ENCODE measurements at regions not wholly inside any gene's neighbourhood (a gene's known extent, or its start where the extent isn't known, plus 50 kb on each side); places are given as distances from the start of the nearest gene placed in this dataset.

- DNase-seq (ENCODE audit: low spot score), result no peak
- no peak overlapping the region for H2AFZ ChIP-seq
- H3K4me1 ChIP-seq (ENCODE audit: insufficient read depth), result no peaks in the 10 kb centered on the region
- H3K4me2 ChIP-seq, result no peak overlapping the region
- WGBS (ENCODE audit: low lambda C conversion rate, missing lambda C conversion rate), result 73% methylated on average over 5 of the region's 5 CpGs
- no peaks in the 10 kb centered on the region for H3K27me3 ChIP-seq
- no peak overlapping the region for H3K27ac ChIP-seq
- H3K9me2 ChIP-seq (replicated peaks; ENCODE audit: insufficient read depth), result no peaks in the 10 kb centered on the region
- H3K36me3 ChIP-seq (replicated peaks; ENCODE audit: insufficient read depth, low read depth), result no peaks in the 10 kb centered on the region
- TF ChIP-seq EZH2phosphoT487 (IDR thresholded peaks at IDR 0.05; ENCODE audit: low read depth, severe bottlenecking, unreplicated experiment) (no peak), EZH2 (IDR thresholded peaks at IDR 0.05; ENCODE audit: borderline replicate concordance) (no peak)
- TF ChIP-seq, protein P1, sequence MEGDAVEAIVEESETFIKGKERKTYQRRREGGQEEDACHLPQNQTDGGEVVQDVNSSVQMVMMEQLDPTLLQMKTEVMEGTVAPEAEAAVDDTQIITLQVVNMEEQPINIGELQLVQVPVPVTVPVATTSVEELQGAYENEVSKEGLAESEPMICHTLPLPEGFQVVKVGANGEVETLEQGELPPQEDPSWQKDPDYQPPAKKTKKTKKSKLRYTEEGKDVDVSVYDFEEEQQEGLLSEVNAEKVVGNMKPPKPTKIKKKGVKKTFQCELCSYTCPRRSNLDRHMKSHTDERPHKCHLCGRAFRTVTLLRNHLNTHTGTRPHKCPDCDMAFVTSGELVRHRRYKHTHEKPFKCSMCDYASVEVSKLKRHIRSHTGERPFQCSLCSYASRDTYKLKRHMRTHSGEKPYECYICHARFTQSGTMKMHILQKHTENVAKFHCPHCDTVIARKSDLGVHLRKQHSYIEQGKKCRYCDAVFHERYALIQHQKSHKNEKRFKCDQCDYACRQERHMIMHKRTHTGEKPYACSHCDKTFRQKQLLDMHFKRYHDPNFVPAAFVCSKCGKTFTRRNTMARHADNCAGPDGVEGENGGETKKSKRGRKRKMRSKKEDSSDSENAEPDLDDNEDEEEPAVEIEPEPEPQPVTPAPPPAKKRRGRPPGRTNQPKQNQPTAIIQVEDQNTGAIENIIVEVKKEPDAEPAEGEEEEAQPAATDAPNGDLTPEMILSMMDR (IDR thresholded peaks at IDR 0.05; ENCODE audit: poor library complexity), result no peak
- no peaks in the 10 kb centered on the region for H3K9me3 ChIP-seq (ENCODE audit: low read depth)
- no peaks in the 10 kb centered on the region for H3K79me2 ChIP-seq
- no peaks in the 10 kb centered on the region for H4K20me1 ChIP-seq (ENCODE audit: insufficient read depth, poor library complexity, severe bottlenecking)
- H3K4me3 ChIP-seq, result no peak overlapping the region
These were observed 172.4 kb upstream of the PWP1 start for GRCh38 chr12:107513184-107513583.

DNA sequence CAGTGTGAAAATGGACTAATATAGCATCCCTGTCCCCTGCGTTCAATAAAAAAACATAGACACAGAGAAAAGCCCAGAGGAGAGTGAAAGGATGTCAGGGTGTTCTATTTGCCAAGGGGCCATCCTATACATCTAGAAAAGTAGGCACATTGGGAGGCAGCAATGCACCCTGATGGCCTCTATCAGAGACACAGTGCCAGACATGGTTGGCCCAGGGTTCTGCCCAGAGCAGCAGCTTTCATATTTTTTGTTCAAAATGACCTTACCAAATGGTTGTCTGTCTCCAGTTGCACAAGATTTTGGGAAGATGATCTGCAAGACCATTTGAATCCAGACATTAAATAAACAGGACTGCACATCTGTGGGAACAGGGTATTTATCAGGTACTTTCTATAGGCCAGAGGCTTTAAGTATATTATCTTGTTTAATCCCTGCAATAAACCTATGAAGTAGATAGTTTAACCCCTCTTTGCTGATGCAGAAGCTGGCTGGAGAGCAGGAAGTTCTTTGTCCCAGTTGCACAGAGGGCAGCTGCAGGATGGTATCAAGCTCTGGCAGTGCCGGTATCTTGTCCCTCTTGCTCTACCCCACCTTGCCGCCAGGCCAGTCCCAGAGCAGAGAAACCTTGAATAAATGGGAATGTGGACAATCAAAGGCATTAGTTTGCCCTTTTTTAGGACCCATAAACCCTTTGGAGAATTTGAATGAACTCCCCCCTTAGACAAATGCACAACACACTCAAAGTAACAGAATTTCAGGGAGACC, 171.8 kb upstream of the PWP1 start:
- no peak for DNase-seq (ENCODE audit: low spot score)
- Histone ChIP-seq H3K9me3 (ENCODE audit: low read depth) (no peaks in the 10 kb centered on the region), H3K79me2 (no peaks in the 10 kb centered on the region), H4K20me1 (ENCODE audit: insufficient read depth, poor library complexity, severe bottlenecking) (no peaks in the 10 kb centered on the region), H3K4me3 (no peak overlapping the region), H3K36me3 (replicated peaks; ENCODE audit: insufficient read depth, low read depth) (no peaks in the 10 kb centered on the region), H3K27ac (no peak overlapping the region), H2AFZ (no peak overlapping the region), H3K4me1 (ENCODE audit: insufficient read depth) (no peaks in the 10 kb centered on the region), H3K4me2 (no peak overlapping the region), H3K9me2 (replicated peaks; ENCODE audit: insufficient read depth) (no peaks in the 10 kb centered on the region), H3K27me3 (no peaks in the 10 kb centered on the region)
- 87% methylated on average over 3 of the region's 3 CpGs for WGBS (ENCODE audit: low lambda C conversion rate, missing lambda C conversion rate)
- TF ChIP-seq, protein P1 (IDR thresholded peaks at IDR 0.05; ENCODE audit: poor library complexity), result no peak
- TF ChIP-seq EZH2phosphoT487 (IDR thresholded peaks at IDR 0.05; ENCODE audit: low read depth, severe bottlenecking, unreplicated experiment), result no peak
- no peak for TF ChIP-seq EZH2 (IDR thresholded peaks at IDR 0.05; ENCODE audit: borderline replicate concordance)

DNA sequence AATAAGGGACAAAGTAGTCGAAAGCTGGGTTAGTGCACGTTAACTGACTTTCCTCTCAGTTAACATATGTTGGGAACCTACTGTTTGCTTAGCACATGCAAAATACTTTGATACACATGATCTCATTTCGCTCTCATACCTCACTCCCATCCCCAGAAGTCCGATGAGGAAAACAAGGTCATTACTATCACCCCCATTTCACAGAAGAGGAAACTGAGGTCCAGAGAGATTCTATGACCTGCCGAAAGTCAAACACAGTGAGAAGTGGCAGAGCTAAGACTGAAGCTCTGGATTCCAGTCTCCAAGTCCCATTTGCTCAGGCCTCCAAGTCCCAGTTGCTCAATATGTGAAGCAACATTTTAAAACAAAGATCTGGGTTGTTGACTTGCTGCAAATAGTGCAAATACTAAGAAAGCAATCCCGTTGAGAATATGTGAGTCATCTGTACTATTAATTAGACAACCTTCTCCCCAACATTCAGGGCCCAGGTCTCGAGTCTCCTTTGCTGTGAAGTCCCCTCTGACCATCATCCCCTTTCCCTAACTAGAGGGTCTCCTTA, 170.6 kb upstream of the PWP1 start:
- 79% methylated on average over 7 of the region's 7 CpGs for WGBS (ENCODE audit: low lambda C conversion rate, missing lambda C conversion rate)
- DNase-seq (ENCODE audit: low spot score), result no peak
- no peak overlapping the region for H3K27ac ChIP-seq
- no peaks in the 10 kb centered on the region for H3K79me2 ChIP-seq
- no peak for TF ChIP-seq EZH2 (IDR thresholded peaks at IDR 0.05; ENCODE audit: borderline replicate concordance)
- TF ChIP-seq EZH2phosphoT487 (IDR thresholded peaks at IDR 0.05; ENCODE audit: low read depth, severe bottlenecking, unreplicated experiment), result no peak
- TF ChIP-seq, protein P1 (IDR thresholded peaks at IDR 0.05; ENCODE audit: poor library complexity), result no peak
- no peak overlapping the region for H2AFZ ChIP-seq
- H3K9me3 ChIP-seq (ENCODE audit: low read depth), result no peaks in the 10 kb centered on the region
- no peaks in the 10 kb centered on the region for H3K36me3 ChIP-seq (replicated peaks; ENCODE audit: insufficient read depth, low read depth)
- no peaks in the 10 kb centered on the region for H4K20me1 ChIP-seq (ENCODE audit: insufficient read depth, poor library complexity, severe bottlenecking)
- no peaks in the 10 kb centered on the region for H3K9me2 ChIP-seq (replicated peaks; ENCODE audit: insufficient read depth)
- H3K4me1 ChIP-seq (ENCODE audit: insufficient read depth), result no peaks in the 10 kb centered on the region
- H3K4me3 ChIP-seq, result no peak overlapping the region
- no peak overlapping the region for H3K4me2 ChIP-seq
- H3K27me3 ChIP-seq, result no peaks in the 10 kb centered on the region
